ENCODE measurements at regions not wholly inside any gene's neighbourhood (a gene's known extent, or its start where the extent isn't known, plus 50 kb on each side); places are given as distances from the start of the nearest gene placed in this dataset.

DNA sequence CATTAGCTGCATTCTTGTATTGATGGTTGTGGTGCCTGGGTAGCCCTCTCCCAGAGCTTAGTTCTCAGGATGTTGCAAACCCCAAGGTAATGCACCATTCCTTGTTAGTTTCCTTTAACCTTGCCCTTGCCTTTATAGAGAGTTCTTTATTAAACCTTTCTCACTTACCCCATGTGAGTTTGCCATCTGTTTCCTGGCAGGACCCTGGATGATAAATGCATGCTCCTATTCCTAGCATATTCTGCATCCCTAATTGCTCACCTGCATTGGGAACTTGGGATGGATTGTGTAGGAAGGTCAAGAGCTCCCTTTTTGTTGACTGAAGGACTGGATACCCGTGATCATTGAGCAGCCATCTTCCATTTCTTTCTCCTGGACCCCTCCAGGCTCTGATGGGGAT lies 59.9 kb upstream of the AP1S2 start:
- DNase-seq = no peak

DNA sequence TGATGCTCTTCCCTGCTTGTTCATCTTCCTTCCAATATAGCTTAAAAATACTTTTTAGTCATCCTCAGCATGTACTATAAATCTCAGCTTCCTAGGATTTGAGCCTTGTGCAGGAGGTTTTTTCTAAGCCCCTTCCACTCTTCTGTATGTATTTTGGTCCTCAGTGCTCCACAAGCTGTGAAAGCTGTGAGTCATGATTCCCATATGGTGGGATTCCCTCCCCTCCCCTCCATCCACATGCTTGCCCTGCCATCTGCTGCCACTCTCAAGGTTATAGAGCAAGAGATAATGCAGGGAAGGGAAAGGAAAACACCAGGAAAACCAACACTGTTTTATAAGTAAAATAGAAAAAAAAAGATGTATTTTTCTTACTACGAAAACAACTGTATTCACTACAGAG lies 58.5 kb upstream of the AP1S2 start:
- DNase-seq = no peak

DNA sequence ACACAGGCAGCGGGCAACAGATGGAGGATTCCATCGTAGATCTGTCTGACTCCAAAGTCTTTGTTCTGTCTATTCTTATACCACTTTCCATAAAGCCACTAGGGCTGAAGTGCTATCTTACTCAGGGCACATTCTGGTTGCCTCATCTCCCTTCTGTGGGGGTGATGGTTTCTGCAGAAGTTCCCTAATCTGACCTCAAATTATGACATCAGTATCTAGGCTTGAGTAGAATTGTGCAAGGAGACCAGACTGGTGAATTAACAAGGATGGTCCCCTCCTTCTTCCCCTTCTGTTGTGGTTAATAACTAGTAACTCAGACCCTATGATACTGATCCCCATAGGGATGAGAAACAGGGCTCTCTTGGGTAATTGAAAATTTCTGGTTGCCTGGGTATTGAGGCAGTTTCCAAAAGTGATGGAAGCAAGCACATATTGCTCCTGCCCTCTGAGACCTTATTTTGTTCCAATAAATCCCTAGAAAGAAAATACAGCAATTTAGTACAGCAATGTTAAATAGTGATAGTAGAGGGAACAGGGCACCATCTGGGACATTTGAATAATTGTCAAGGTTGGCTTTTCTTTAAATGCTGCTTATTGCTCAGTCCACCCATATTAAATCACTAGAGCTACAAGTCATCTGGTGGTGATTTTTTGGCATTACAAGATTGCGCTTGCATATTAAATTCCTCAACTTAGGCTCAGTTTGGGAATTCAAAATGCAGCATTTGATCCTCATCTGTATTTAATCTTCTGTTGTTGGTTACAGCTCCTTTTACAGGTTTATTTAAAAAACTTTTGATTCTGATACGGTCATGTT lies 57.3 kb upstream of the AP1S2 start:
- DNase-seq = no peak

- no peak for DNase-seq
Observed at GRCh38 chrX:15909605-15910004, 55.0 kb upstream of the AP1S2 start.

GRCh38 chrX:15908603-15909290 lies 54.1 kb upstream of the AP1S2 start:
- DNase-seq = no peak

DNA sequence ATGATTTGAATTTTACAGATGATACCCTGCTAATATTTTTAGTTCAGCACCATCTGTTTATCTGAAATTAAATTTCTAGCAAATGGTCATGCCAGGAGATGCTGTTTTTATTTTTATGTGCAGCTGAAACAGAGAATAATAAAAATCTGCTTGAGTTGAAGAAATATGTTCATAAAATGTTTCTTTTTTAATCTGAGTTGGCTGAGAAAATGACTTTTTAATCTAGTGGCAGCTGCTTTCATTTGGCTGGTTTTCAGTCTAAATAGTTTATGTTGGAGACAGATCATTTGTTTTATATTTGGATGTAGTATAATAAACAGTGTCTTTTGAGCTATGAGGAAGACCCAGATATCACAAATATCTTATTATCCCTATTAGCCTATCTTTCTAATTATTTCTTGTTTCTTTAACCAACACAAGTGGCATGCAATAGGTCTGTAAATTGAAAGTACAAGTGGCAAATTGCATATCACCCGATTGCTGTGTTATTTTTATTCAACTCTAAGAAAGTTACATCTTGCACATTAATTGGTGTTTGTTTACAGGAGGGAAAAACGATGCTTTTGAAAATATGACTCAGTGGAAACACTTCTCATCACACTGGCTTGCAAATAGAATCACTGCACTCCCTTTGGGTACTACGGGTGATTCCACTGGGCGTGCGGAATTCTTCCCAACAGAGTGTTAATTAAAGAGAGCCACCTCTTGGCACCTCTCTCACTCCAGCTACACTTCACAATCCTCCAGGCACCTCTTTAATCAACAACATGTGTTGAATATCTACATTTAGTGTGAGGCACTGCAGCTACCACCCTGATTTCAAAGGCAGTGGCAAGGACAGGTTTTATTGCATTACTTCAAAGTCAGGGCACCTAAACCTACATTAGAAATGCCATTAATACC lies 51.7 kb upstream of the AP1S2 start:
- no peak for DNase-seq
